ENCODE measurements at regions not wholly inside any gene's neighbourhood (a gene's known extent, or its start where the extent isn't known, plus 50 kb on each side); places are given as distances from the start of the nearest gene placed in this dataset.

- TF ChIP-seq CTCF (IDR thresholded peaks at IDR 0.05; ENCODE audit: control extremely low read depth in 1 of 3, insufficient read depth in 1 of 3, low read depth in 1 of 3, low read length in 3 of 3), result no peak
- TF ChIP-seq RFX5 (IDR thresholded peaks at IDR 0.05; ENCODE audit: borderline replicate concordance, low read depth, low read length), result no peak
- no peak for TF ChIP-seq TCF12 (IDR thresholded peaks at IDR 0.05; ENCODE audit: low read depth, low read length)
- TF ChIP-seq EGR1 (IDR thresholded peaks at IDR 0.05; ENCODE audit: borderline replicate concordance, low read depth, low read length), result no peak
- TF ChIP-seq TAF1 (IDR thresholded peaks at IDR 0.05; ENCODE audit: low read depth, low read length), result no peak
- no peak for TF ChIP-seq JUND (IDR thresholded peaks at IDR 0.05; ENCODE audit: low read length)
- TF ChIP-seq POLR2A (IDR thresholded peaks at IDR 0.05; ENCODE audit: control extremely low read depth in 1 of 2, low read depth in 2 of 2, low read length in 2 of 2), result no peak
- no peak for TF ChIP-seq CREB1 (IDR thresholded peaks at IDR 0.05)
- no peak for TF ChIP-seq EP300 (IDR thresholded peaks at IDR 0.05; ENCODE audit: borderline replicate concordance in 1 of 2, low read depth in 2 of 2, low read length in 2 of 2)
- no peak for TF ChIP-seq ZNF274 (IDR thresholded peaks at IDR 0.05; ENCODE audit: borderline replicate concordance, extremely low read depth, low read length)
- TF ChIP-seq POLR2AphosphoS5 (IDR thresholded peaks at IDR 0.05; ENCODE audit: low read depth, low read length), result no peak
Measured at GRCh38 chr17:74070998-74071679, 132.3 kb upstream of the RPL38 start.
